Fibroblast of the conjunctiva (primary cell): ENCODE measurements at regions not wholly inside any gene's neighbourhood (a gene's known extent, or its start where the extent isn't known, plus 50 kb on each side); places are given as distances from the start of the nearest gene placed in this dataset.

Experiments
- DNase-seq: peaks from one replicate; pipeline ENCODE4 v3.0.0-alpha.2; 2010; ENCODE audit warnings: low read depth

GRCh38 chrX:42725196-42725595 lies 52.8 kb downstream of the PPP1R2C start:
- no peak for DNase-seq

- DNase-seq, result no peak
Measured at GRCh38 chrX:42720209-42720608, 57.8 kb downstream of the PPP1R2C start.

- DNase-seq, result no peak
Measured at GRCh38 chrX:42715701-42716262, 62.2 kb downstream of the PPP1R2C start.

GRCh38 chrX:42714981-42715700 lies 62.8 kb downstream of the PPP1R2C start:
- no peak for DNase-seq

GRCh38 chrX:42710452-42710851 lies 67.5 kb downstream of the PPP1R2C start:
- no peak for DNase-seq

- no peak for DNase-seq
Measured at GRCh38 chrX:42708222-42708621, 69.7 kb downstream of the PPP1R2C start.

GRCh38 chrX:42707742-42708141 lies 70.2 kb downstream of the PPP1R2C start:
- no peak for DNase-seq

- no peak for DNase-seq
Measured at GRCh38 chrX:42704454-42704853, 73.5 kb downstream of the PPP1R2C start.

GRCh38 chrX:42697544-42697943 lies 80.4 kb downstream of the PPP1R2C start:
- no peak for DNase-seq

- DNase-seq, result no peak
Measured at GRCh38 chrX:42696536-42697124, 81.3 kb downstream of the PPP1R2C start.

- DNase-seq, result no peak
Measured at GRCh38 chrX:42695800-42696358, 82.1 kb downstream of the PPP1R2C start.

- DNase-seq, result no peak
Measured at GRCh38 chrX:42694260-42694815, 83.6 kb downstream of the PPP1R2C start.

GRCh38 chrX:42691196-42691595 lies 86.8 kb downstream of the PPP1R2C start:
- no peak for DNase-seq

- DNase-seq, result no peak
Measured at GRCh38 chrX:42686706-42687105, 91.3 kb downstream of the PPP1R2C start.

GRCh38 chrX:42686296-42686695 lies 91.7 kb downstream of the PPP1R2C start:
- DNase-seq, result no peak

GRCh38 chrX:42684065-42684464 lies 93.9 kb downstream of the PPP1R2C start:
- no peak for DNase-seq

- DNase-seq, result no peak
Measured at GRCh38 chrX:42680666-42681065, 97.3 kb downstream of the PPP1R2C start.

GRCh38 chrX:42678133-42678532 lies 99.8 kb downstream of the PPP1R2C start:
- DNase-seq, result no peak

GRCh38 chrX:42673301-42673810 lies 104.6 kb downstream of the PPP1R2C start:
- no peak for DNase-seq

GRCh38 chrX:42664680-42665079 lies 113.3 kb downstream of the PPP1R2C start:
- no peak for DNase-seq

GRCh38 chrX:42628471-42628870 lies 149.5 kb downstream of the PPP1R2C start:
- no peak for DNase-seq

GRCh38 chrX:42627891-42628290 lies 150.1 kb downstream of the PPP1R2C start:
- no peak for DNase-seq

GRCh38 chrX:42624524-42624923 lies 153.4 kb downstream of the PPP1R2C start:
- DNase-seq, result no peak
